ENCODE measurements at regions not wholly inside any gene's neighbourhood (a gene's known extent, or its start where the extent isn't known, plus 50 kb on each side); places are given as distances from the start of the nearest gene placed in this dataset.

- Histone ChIP-seq H3K36me3 (ENCODE audit: control insufficient read depth in 2 of 2, extremely low read depth in 1 of 2, insufficient read depth in 2 of 2, low read length in 2 of 2) (no peaks in the 10 kb centered on the region), H3K4me1 (ENCODE audit: control insufficient read depth, extremely low read depth, insufficient read depth, low read length) (no peaks in the 10 kb centered on the region), H3K79me2 (ENCODE audit: control insufficient read depth, insufficient read depth, low read length) (no peaks in the 10 kb centered on the region), H3K4me3 (replicated peaks in 1 of 3; ENCODE audit: insufficient read depth in 1 of 3, low read depth in 1 of 3, low read length in 3 of 3) (no peak overlapping the region), H3K27ac (ENCODE audit: insufficient read depth, low read depth, low read length) (no peak overlapping the region), H3K9me3 (replicated peaks; ENCODE audit: control insufficient read depth, insufficient read depth, low read length) (no peaks in the 10 kb centered on the region), H3K9ac (replicated peaks; ENCODE audit: extremely low read depth, insufficient read depth, low read length) (no peak overlapping the region), H2AFZ (ENCODE audit: low read depth, low read length) (no peak overlapping the region), H4K20me1 (replicated peaks; ENCODE audit: control insufficient read depth, extremely low read depth, insufficient read depth, low read length) (no peaks in the 10 kb centered on the region), H3K9me1 (replicated peaks; ENCODE audit: control insufficient read depth, extremely low read depth, insufficient read depth, low read length) (no peaks in the 10 kb centered on the region), H3K4me2 (ENCODE audit: insufficient read depth, low read length) (no peak overlapping the region), H3K27me3 (ENCODE audit: control insufficient read depth in 2 of 2, insufficient read depth in 2 of 2, low read length in 2 of 2) (no peaks in the 10 kb centered on the region)
- CTCF ChIA-PET, result no interaction called here
- BruUV-seq (replicated peaks), result no TSS peak
- POLR2A ChIA-PET, result no interaction called here
- dilution Hi-C loops (cut with MboI; ENCODE audit: extremely low pct_ligation_motif_present, low sequenced_read_pairs), result no loop called here
- FAIRE-seq, result no peak
- intact Hi-C loops (cut with micrococcal nuclease), result no loop called here
- TF ChIP-seq JUN (IDR thresholded peaks at IDR 0.05; ENCODE audit: borderline replicate concordance, insufficient read depth, insufficient read length, low read depth) (no peak), EZH2 (IDR thresholded peaks at IDR 0.05; ENCODE audit: borderline replicate concordance, low read depth, low read length, severe bottlenecking) (no peak), POLR2AphosphoS5 (IDR thresholded peaks at IDR 0.05; ENCODE audit: insufficient read depth, low read depth, low read length) (no peak), MYC (IDR thresholded peaks at IDR 0.05; ENCODE audit: low read depth, low read length) (no peak), MAX (IDR thresholded peaks at IDR 0.05; ENCODE audit: insufficient read depth, insufficient read length) (no peak), CTCF (IDR thresholded peaks at IDR 0.05; ENCODE audit: extremely low read depth in 1 of 2, insufficient read depth in 1 of 2, low read depth in 1 of 2, low read length in 2 of 2) (no peak), FOS (IDR thresholded peaks at IDR 0.05; ENCODE audit: borderline replicate concordance, insufficient read depth, low read length) (no peak), POLR2A (IDR thresholded peaks at IDR 0.05; ENCODE audit: low read depth, low read length) (no peak), GATA2 (IDR thresholded peaks at IDR 0.05; ENCODE audit: insufficient read depth, insufficient read length, low read depth, low read length) (no peak)
- no peak for DNase-seq (ENCODE audit: low read depth, low spot score)
Observed at GRCh38 chr12:127150028-127150427, 1116.9 kb upstream of the TMEM132C start.

Measured in endothelial cell of umbilical vein (primary cell).